ENCODE measurements at regions not wholly inside any gene's neighbourhood (a gene's known extent, or its start where the extent isn't known, plus 50 kb on each side); places are given as distances from the start of the nearest gene placed in this dataset.
"Not testable (repeated sequence)": the region's sequence is repeated elsewhere in the genome, so short reads cannot be mapped to it uniquely, and the experiment has no call there.

DNA sequence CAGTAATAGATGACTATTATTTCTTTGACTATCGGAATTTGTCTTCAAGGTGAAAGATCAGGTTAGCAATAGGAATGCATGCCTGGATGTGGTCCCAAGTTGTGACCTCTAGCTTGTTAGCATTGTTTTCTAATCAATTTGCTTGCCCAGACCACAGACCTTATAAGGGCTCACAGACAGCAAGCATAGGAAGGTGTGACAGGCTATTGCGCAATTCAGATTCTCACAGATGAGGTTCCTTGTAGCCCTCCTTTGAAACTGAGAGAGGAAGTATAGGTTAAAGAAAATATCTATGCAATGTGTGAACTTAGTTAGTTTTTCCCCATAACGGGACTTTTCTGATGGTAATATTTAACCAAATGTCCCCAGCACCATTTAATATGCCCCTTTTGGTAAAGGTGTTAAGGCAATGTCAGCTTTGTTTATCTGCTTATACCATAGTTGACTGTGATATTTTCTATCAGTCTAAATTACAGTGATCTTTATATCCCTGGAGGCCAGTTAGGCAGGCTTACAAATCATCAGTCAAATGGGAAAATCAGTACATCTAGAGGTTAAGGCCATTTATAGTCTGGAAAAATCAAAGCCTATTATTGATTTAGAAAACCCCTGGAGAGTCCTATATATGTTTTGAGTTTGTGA is 168.1 kb upstream of the MBNL1 start:
- no peak for DNase-seq (ENCODE audit: low read depth in 2 of 2)

DNA sequence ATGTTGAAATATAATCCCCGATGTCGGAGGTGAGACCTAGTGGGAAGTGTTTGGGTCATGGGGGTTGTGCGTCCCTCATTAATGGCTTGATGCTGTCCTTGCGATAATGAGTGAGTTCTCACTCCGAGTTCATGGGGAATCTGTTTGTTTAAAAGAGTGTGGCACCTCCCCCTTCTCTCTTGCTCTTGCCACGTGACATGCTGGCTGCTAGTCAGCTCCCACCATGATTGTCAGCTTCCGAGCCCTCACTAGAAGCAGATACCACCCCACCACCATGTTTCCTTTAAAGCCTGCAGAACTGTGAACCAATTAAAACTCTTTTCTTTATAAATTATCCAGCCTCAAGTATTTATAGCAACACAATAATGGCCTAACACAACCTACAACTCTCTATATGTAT is 166.3 kb upstream of the MBNL1 start:
- no peak for DNase-seq (ENCODE audit: low read depth in 2 of 2)

DNA sequence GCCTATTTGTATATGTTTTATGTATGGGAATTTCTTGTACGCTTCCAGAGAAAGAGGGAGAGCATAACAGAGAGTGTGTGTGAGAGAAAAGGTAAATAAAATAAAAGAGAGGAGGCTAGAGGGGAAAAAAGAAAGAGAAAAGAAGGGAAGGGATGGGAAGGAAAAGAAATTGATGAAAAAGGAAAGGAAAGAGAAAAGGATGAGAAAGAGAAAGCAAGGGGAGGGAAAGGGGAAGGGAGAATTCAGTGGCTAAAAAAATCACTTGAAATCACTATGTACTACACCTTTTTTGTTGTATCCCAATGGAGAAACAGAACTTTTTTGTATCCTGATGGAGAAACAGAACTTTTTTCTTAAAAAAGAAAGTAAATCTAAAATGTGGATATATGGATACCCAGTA is 165.5 kb upstream of the MBNL1 start:
- no peak for DNase-seq (ENCODE audit: low read depth in 2 of 2)

DNA sequence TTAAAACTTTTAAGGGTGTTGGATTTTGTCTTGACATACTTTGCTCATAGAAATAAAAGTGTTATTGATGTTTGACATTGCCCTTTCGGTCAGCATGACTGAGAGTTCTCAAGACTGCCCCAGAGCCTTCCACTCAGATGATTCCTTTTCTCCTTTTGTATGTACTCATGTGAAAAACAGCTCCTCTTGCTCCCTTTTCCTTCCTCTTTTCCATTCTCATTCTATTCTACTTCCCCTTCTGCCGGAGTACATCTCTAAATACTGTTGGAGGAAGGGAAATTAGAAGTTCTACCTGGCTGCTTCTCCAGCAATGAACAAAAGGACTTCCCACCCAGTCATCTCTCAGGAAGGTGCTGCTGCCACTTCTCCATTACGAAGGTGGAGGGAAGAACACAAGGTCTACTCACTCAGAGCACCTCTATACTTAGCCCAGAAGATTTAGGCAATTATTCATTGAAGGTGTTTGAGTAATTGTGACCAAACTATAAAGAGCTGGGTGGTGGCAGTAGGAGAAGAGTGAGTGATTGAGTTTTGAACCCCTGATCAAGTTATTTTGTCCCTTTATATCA is 163.8 kb upstream of the MBNL1 start:
- DNase-seq (ENCODE audit: low read depth in 2 of 2) = no peak

DNA sequence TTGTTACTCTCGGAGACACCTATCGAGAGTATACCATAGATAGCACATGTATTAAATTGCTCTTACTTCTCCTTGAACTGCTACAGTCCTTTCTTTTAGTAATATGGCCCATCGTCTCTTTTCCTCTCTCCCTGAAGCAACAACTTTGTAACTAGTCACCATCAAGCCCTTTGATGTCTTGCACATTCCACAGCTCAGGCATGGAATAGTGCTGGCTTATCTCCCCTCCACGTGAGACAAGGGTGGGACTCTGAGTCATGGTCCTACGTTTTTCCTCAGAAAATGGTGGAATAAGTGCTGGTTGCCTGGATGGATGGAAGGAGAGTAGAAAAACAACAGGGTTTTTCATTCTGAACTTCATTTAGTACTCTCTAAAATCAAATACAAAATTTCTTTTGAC is 163.3 kb upstream of the MBNL1 start:
- no peak for DNase-seq (ENCODE audit: low read depth in 2 of 2)

DNA sequence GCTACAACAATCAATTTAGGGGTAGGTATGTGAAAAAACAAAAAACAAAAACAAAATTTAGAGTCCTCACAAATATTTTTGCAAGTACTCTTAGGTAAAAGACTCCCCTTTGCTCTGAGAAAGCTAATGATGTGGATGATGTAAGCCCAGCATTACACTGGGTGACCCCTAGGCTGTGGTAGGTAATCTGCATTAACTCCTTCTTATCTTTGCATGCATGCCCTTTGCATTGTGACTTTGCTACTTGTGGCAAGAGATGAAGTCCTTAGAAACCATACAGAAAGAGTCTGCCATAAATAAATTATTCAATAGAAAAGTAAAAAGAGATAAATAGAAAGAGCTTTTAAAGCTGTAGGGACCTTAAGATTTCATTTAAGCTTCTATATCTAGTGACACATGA is 159.7 kb upstream of the MBNL1 start:
- DNase-seq (ENCODE audit: low read depth in 2 of 2) = no peak

DNA sequence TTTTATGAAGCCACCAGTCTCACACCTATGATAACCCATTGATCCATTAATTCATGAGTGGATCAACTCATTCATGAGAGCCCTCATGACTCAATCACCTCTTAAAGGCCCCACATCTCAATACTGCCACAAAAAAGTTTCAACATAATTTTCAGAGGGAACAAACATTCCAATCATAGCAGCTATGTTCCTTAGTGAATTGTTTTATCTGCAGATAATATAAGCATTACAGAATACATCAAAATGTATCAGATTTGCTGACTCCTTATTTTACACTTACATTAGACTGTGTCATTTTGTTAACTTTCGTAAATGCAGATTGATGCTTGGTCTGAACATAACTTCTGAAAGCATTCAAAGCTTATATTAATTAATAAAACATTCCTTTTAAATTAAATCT is 155.3 kb upstream of the MBNL1 start:
- no peak for DNase-seq (ENCODE audit: low read depth in 2 of 2)

DNA sequence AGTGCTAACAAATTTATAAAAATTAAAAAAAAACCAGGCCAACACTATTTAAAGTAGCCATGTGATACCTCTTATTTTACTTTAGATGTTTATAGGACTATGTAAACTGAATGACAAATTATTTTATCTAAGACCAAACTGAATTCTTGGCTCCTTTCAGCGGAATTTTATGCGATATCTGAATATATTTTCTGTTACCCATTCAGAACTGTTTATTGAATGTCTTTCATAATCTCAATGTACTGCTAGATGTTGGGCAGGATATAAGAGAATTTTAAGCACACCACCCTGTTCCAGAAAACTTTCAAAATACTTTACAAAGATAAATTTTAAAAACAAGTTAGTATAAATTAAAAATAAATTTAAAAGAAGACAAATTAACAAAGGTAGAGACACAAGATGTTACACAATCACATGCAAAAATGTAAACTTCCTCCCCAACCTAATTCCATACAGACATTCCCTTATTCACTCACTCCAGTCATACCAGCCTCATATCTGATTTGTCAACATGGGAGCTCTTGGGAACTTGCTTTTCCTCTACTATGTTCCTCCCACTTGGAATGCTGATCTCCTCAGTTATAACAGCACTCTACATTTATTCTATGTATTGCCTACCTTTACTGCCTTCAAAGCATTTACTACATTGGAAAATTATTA is 154.6 kb upstream of the MBNL1 start:
- no peak for DNase-seq (ENCODE audit: low read depth in 2 of 2)

DNA sequence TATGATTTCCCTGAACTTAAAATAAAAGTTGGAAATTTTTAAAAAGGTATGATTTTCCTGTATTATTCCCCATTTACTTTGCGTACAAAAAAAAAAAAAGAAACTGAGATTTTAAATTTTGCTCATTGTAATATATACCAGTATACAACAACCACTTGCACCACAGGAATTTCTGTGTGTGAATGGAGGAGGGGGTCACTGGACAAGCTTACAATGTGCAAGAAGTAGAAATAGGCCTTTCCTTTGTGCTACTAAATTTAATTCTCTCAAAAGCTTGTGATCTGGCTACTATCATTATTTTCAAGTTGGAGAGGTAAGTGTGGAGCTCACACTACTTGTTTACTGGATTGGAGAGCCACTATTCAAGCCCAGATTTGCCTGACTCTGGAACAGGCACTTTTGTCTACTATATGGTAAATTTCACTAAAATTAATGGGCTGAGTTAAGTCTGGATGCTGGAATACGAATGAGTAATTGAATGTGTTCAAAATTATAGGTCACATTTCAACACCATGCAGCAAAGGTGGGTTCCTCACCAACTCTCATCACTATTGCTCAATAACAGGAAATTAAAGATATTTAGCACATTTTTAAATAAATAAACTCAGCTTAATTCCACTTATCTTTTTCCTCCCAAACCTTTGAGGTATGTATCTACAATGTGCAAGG is 148.0 kb upstream of the MBNL1 start:
- no peak for DNase-seq (ENCODE audit: low read depth in 2 of 2)

DNA sequence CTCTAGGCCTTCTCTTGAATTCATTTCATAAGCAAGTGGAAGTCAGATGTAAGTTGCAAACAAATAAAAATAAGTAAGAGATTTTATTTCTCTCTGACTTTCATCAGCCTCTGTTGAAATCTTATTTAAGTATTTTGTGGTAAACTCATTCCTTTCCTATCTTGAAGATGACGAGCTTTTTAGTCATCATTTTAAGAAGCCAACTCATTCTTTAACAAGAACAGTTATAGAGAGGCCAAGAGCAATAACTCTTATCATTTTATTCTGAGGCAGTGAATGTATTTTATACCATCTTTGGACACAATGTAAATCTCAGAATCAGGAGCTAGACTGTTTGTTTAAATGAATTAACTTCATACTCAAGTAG is 147.5 kb upstream of the MBNL1 start:
- DNase-seq (ENCODE audit: low read depth in 2 of 2) = peak; percentile 92

DNA sequence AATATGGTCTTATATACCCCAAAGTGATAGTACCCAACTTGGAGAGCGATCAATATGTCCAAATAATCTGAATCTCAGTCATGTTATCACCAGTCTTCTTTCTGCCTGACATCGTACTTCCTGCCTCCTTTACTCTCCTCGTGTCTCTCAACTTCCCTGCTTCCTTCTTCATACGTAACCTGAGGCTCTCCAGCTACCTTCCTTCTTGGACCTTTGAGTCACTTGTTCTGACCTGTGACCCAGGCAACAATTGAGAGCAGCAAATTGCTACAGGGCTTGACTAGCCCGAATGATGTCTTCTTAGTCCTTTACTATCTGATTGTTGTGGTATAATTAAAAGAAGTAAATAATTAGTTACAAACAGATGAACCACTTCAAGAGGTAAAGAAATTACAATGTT is 145.9 kb upstream of the MBNL1 start:
- DNase-seq (ENCODE audit: low read depth in 2 of 2) = no peak

DNA sequence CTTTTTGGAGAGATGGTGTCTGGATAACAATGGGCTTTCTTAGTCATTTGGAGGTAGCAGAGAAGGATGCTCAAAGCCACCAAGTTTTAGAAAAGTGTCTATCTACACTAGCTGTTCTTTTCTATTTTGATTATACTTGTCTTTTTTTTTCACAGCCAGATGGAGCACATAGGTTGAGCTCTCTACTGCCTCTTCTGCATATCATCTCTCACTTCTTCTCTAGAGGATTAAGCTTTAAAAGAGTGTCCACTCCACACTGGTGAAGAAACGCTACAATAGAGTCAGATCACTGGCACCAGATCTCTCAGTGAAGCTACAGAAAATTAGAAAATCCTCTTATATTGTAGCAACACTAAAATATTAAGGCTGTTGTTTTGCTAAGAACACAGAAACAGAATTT is 145.3 kb upstream of the MBNL1 start:
- no peak for DNase-seq (ENCODE audit: low read depth in 2 of 2)

DNA sequence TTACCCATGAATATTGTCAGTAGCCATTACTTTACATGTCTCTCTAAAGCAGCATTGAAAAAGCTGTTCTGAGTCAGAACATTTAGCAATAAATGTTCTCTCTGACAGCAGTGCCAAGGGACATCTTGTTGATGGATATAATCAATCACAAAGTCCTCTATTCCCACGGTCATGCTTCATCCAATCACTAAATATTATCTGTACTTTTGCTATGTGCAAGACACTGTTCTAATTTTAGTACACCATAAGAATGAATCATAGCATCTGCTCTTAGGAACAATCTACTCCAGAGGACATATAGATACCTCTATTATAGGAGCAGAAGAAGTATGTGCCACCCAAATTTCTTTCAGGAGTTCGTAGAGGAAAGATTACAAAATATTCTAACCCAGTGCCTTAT is 142.5 kb upstream of the MBNL1 start:
- DNase-seq (ENCODE audit: low read depth in 2 of 2) = peak; percentile 42 to 52

DNA sequence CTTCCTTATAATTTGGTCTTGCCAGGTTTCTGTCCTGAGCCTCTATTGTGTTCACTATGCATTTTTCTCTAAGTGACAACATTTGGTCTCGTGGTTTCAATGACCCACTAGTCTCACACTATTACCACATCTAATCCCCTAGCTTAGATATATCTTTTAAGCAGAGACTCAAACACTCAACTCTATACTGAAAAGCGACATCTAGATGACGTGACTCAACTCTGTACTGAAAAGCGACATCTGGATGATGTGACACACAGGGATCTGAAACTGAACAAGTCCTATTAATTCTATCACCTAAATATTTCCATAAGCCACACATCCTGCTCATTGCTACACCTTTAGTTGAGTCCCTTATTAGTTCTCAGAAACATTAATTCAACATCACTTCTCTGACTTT is 141.7 kb upstream of the MBNL1 start:
- DNase-seq (ENCODE audit: low read depth in 2 of 2) = no peak

DNA sequence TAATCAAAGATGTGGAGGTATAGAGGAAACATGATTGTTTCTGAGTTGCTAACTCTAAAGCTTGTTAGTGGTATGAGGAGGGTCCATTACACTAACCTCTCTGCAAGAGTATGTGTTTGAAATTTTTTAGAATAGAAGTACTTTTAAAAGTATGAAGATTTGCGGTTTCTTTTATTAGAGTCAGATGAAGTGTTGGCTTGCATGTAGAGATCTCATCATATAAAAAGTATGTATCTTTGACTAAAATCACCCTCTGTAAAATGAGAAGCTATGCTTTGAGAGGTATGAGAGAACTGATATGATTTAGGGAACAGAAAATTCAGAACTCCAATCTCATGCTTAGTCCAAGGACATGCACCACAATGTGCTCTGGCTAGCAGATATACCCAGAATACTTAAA is 140.4 kb upstream of the MBNL1 start:
- peak; percentile 58 to 60 for DNase-seq (ENCODE audit: low read depth in 2 of 2)

DNA sequence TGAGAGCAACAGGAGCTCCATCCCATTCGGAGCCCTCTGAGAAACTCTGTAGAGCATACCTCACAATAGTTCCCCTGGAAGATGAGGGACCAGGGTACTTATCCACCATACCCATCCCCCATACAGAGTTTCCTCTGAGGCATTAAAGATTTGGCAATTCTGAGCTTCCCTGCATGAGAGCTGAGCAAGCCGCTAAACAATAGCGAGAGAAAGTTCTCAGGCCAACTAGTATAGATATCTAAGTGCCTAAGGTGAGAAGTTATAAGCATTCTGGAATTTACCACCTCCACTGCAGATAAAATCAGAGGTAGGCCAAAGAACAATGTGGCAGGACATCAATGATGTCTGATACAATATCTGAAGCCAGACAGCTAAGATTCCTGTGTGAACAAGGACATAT is 129.1 kb upstream of the MBNL1 start:
- no peak for DNase-seq (ENCODE audit: low read depth in 2 of 2)

DNA sequence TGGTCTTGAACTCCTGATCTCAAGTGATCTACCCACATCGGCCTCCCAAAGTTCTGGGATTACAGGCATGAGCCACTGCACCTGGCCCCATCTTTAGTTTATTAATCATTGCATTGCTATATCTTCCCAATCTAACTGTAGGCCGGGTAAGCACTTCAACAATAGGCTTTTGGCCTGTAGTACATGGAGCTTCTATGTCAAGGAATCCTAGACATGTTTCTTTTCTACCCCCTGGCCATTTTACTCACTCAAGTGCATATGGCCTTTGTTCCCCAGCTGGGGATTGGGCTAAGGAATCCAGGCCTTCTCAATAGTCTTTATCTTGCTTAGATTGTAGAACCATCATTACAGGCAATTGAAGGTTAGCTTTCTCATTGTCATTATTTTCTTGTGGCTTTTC is 122.3 kb upstream of the MBNL1 start:
- no peak for DNase-seq (ENCODE audit: low read depth in 2 of 2)

DNA sequence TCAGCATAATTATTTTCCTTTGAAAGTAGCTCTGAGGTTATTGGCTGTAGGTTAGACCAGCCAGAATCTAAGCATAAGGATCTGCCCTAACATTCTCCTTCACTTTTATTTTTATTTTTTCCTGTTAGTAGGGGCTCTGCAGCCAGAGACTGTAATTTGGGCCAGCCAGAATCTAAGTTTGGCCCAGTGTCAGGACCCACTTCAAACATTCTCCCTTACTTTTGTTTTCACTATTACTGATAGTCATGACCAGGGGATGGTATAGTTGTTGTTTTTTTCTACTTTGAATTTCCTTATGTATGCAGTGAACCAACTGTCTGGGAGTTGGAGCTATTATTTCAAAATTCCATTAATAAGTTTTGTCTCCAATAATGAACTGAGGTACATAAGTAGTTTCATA is 121.0 kb upstream of the MBNL1 start:
- no peak for DNase-seq (ENCODE audit: low read depth in 2 of 2)

DNA sequence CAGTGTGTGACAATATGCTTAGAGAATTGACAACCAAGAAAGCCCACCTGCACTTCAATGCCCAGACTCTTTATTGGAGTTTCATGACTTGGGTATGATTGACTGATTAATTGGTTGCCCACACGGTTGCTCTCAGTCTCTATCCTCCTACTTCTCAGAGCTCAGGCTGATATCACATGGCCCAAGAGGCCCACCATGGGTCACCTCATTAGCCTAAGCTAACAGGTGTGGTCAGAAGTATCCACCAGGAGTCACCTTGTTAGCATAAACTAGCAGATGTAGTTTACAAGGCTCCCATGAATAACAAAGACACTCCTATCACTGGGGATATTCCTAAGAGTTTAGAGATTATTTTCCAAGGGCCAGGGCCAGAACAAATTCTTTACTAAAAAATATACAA is 120.2 kb upstream of the MBNL1 start:
- DNase-seq (ENCODE audit: low read depth in 2 of 2) = no peak

DNA sequence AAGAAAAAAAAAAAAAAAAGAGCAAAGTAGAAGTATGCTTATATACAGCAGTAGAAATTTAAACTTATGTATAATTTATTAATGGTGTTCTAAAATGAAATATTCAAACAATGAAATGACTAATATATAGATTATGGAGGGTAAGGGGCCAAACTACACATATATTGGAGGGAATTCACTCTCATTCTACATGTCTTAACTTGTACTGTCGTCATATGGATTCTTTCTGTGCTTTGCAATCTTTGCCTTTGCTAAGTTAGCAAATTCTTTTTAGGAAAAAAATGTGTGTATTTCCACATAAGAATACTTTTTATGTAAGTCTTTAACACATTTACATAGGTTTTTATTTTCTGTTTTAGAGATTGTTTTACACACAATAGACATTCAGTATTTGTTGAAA is 118.9 kb upstream of the MBNL1 start:
- DNase-seq (ENCODE audit: low read depth in 2 of 2) = no peak

DNA sequence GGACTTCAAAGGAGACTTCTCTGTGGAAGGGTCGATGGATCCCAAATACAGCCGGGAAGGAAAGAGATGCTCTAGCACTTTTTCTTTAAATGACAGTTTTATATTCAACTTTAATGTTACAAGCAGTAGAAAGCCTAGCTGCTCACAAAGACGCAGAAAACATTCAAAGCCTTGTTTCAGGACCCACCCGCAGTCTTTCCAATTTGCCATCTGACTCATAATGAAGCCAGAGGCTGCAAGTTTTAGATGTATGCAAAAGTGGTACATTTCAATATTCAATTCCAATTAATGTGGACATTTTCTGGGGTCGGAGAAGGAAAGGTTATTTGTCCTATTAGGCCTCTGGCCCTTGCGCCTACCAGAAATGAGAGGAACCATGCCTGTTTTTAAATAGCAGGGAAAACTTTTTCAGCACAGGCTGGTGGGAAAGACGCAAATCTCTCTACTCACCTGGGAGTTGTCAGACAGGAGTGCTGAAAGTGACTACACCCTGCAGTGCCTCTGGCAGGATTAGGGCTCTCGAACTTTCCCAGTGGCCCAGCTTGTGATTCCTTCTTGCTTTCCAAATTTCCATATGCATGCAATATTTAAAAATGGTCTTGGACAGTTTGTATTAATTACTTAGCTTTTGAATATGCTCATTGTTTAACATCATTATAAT is 117.4 kb upstream of the MBNL1 start:
- no peak for DNase-seq (ENCODE audit: low read depth in 2 of 2)

DNA sequence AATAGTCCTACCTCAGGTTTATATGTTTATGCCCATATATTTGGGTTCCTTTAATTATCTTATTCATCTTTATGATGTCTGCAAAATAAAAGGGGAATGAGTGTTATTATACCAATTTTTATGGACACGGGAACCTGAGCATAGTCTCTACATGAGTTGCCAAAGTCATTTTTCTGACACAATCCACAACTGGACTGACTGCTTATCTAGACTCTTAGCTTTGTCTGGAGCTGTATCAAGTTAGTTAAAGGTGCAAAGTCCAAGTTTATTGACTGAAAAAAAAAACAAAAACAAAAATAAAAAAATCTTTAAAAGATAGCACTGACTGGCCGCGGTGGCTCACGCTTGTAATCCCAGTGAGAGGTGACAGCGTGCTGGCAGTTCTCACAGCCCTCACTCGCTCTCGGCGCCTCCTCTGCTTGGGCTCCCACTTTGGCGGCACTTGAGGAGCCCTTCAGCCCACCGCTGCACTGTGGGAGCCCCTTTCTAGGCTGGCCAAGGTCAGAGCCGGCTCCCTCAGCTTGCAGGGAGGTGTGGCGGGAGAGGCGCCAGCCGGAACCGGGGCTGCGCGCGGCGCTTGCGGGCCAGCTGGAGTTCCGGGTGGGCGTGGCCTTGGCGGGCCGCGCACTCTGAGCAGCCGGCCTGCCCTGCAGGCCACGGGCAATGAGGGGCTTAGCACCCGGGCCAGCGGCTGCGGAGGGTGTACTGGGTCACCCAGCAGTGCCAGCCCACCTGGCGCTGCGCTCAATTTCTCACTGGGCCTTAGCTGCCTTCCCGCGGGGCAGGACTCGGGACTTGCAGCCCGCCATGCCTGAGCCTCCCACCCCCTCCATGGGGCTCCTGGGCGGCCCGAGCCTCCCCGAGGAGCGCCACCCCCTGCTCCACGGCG is 116.6 kb upstream of the MBNL1 start:
- DNase-seq (ENCODE audit: low read depth in 2 of 2) = not testable (repeated sequence)

Data from fibroblast of skin of left quadriceps (primary cell).